ENCODE measurements at regions not wholly inside any gene's neighbourhood (a gene's known extent, or its start where the extent isn't known, plus 50 kb on each side); places are given as distances from the start of the nearest gene placed in this dataset.

GRCh38 chr2:220669324-220669723 is 902.8 kb downstream of the EPHA4 start:
- no peaks in the 10 kb centered on the region for H3K9me3 ChIP-seq
- H3K4me1 ChIP-seq = no peaks in the 10 kb centered on the region
- intact Hi-C loops (cut with DNase I) = no loop called here
- H3K27me3 ChIP-seq = no peaks in the 10 kb centered on the region
- H3K4me3 ChIP-seq = no peak overlapping the region
- DNase-seq = no peak
- H3K36me3 ChIP-seq = no peaks in the 10 kb centered on the region
- ATAC-seq = no peak
- no peak for TF ChIP-seq CTCF (IDR thresholded peaks at IDR 0.05)
- no peak overlapping the region for H3K27ac ChIP-seq

- no peak overlapping the region for H3K4me3 ChIP-seq
- ATAC-seq = no peak
- intact Hi-C loops (cut with DNase I) = no loop called here
- no peak for DNase-seq
- no peak overlapping the region for H3K27ac ChIP-seq
- H3K27me3 ChIP-seq = no peaks in the 10 kb centered on the region
- TF ChIP-seq CTCF (IDR thresholded peaks at IDR 0.05) = no peak
- H3K36me3 ChIP-seq = no peaks in the 10 kb centered on the region
- H3K9me3 ChIP-seq = no peaks in the 10 kb centered on the region
- no peaks in the 10 kb centered on the region for H3K4me1 ChIP-seq
Observed at GRCh38 chr2:220670511-220670910, 901.6 kb downstream of the EPHA4 start.

GRCh38 chr2:220673151-220673874 is 898.8 kb downstream of the EPHA4 start:
- Histone ChIP-seq H3K27ac (no peak overlapping the region), H3K9me3 (no peaks in the 10 kb centered on the region), H3K36me3 (no peaks in the 10 kb centered on the region), H3K4me3 (no peak overlapping the region), H3K4me1 (no peaks in the 10 kb centered on the region), H3K27me3 (peaks cover 3% of the 10 kb centered on the region)
- DNase-seq = no peak
- intact Hi-C loops (cut with DNase I) = no loop called here
- no peak for ATAC-seq
- no peak for TF ChIP-seq CTCF (IDR thresholded peaks at IDR 0.05)

- DNase-seq (no peak), ATAC-seq (no peak)
- H3K9me3 ChIP-seq = no peaks in the 10 kb centered on the region
- H3K4me3 ChIP-seq = no peak overlapping the region
- intact Hi-C loops (cut with DNase I) = no loop called here
- H3K27ac ChIP-seq = no peak overlapping the region
- no peaks in the 10 kb centered on the region for H3K4me1 ChIP-seq
- TF ChIP-seq CTCF (IDR thresholded peaks at IDR 0.05) = no peak
- peaks cover 3% of the 10 kb centered on the region for H3K27me3 ChIP-seq
- H3K36me3 ChIP-seq = no peaks in the 10 kb centered on the region
Observed at GRCh38 chr2:220674033-220674432, 898.1 kb downstream of the EPHA4 start.

GRCh38 chr2:220676695-220677094 is 895.4 kb downstream of the EPHA4 start:
- no peak for ATAC-seq
- TF ChIP-seq CTCF (IDR thresholded peaks at IDR 0.05) = no peak
- DNase-seq = no peak
- Histone ChIP-seq H3K9me3 (no peaks in the 10 kb centered on the region), H3K4me3 (no peak overlapping the region), H3K36me3 (no peaks in the 10 kb centered on the region), H3K4me1 (no peaks in the 10 kb centered on the region), H3K27me3 (peaks cover 3% of the 10 kb centered on the region), H3K27ac (no peak overlapping the region)
- intact Hi-C loops (cut with DNase I) = no loop called here

GRCh38 chr2:220678943-220679342 is 893.2 kb downstream of the EPHA4 start:
- no peaks in the 10 kb centered on the region for H3K4me1 ChIP-seq
- no peak overlapping the region for H3K27ac ChIP-seq
- peaks cover 3% of the 10 kb centered on the region for H3K27me3 ChIP-seq
- no peak for ATAC-seq
- TF ChIP-seq CTCF (IDR thresholded peaks at IDR 0.05) = no peak
- intact Hi-C loops (cut with DNase I) = no loop called here
- H3K9me3 ChIP-seq = no peaks in the 10 kb centered on the region
- no peaks in the 10 kb centered on the region for H3K36me3 ChIP-seq
- no peak for DNase-seq
- H3K4me3 ChIP-seq = no peak overlapping the region

Measured in upper lobe of right lung (tissue), 1 donor.